ENCODE measurements at regions not wholly inside any gene's neighbourhood (a gene's known extent, or its start where the extent isn't known, plus 50 kb on each side); places are given as distances from the start of the nearest gene placed in this dataset.
"Not testable (repeated sequence)": the region's sequence is repeated elsewhere in the genome, so short reads cannot be mapped to it uniquely, and the experiment has no call there.

GRCh38 chr2:3899536-3900155 lies 196.3 kb downstream of the DCDC2C start:
- H3K27ac Mint-ChIP-seq (ENCODE audit: unreplicated experiment): no peak overlapping the region
- H3K4me3 Mint-ChIP-seq (ENCODE audit: unreplicated experiment): no peak overlapping the region
- H3K9me3 Mint-ChIP-seq (ENCODE audit: unreplicated experiment): peaks cover 6% of the 10 kb centered on the region
- H3K4me1 Mint-ChIP-seq (ENCODE audit: low read depth, unreplicated experiment): no peaks in the 10 kb centered on the region
- DNase-seq: no peak
- H3K36me3 Mint-ChIP-seq (ENCODE audit: unreplicated experiment): no peaks in the 10 kb centered on the region
- no peak for TF ChIP-seq CTCF (IDR thresholded peaks at IDR 0.05; ENCODE audit: partially characterized antibody, unreplicated experiment)
- H3K27me3 Mint-ChIP-seq (ENCODE audit: unreplicated experiment): no peaks in the 10 kb centered on the region

- peaks cover under 1% of the 10 kb centered on the region for H3K36me3 Mint-ChIP-seq (ENCODE audit: unreplicated experiment)
- DNase-seq: no peak
- H3K27me3 Mint-ChIP-seq (ENCODE audit: unreplicated experiment): no peaks in the 10 kb centered on the region
- no peak overlapping the region for H3K27ac Mint-ChIP-seq (ENCODE audit: unreplicated experiment)
- peaks cover 5% of the 10 kb centered on the region for H3K9me3 Mint-ChIP-seq (ENCODE audit: unreplicated experiment)
- H3K4me3 Mint-ChIP-seq (ENCODE audit: unreplicated experiment): no peak overlapping the region
- no peak for TF ChIP-seq CTCF (IDR thresholded peaks at IDR 0.05; ENCODE audit: partially characterized antibody, unreplicated experiment)
- no peaks in the 10 kb centered on the region for H3K4me1 Mint-ChIP-seq (ENCODE audit: low read depth, unreplicated experiment)
Observed at GRCh38 chr2:3902131-3902530, 198.8 kb downstream of the DCDC2C start.

- no peak for TF ChIP-seq CTCF (IDR thresholded peaks at IDR 0.05; ENCODE audit: partially characterized antibody, unreplicated experiment)
- no peaks in the 10 kb centered on the region for H3K27me3 Mint-ChIP-seq (ENCODE audit: unreplicated experiment)
- H3K9me3 Mint-ChIP-seq (ENCODE audit: unreplicated experiment): peaks cover 7% of the 10 kb centered on the region
Observed at GRCh38 chr2:3904061-3904460, 200.7 kb downstream of the DCDC2C start.

GRCh38 chr2:3908498-3908897 lies 205.1 kb downstream of the DCDC2C start:
- peak; percentile 34 for DNase-seq
- peaks cover 16% of the 10 kb centered on the region for H3K36me3 Mint-ChIP-seq (ENCODE audit: unreplicated experiment)
- H3K9me3 Mint-ChIP-seq (ENCODE audit: unreplicated experiment): not testable (repeated sequence)

More at GRCh38 chr2:3904061-3904460, 200.7 kb downstream of the DCDC2C start:
- no peaks in the 10 kb centered on the region for H3K4me1 Mint-ChIP-seq (ENCODE audit: low read depth, unreplicated experiment)
- no peak overlapping the region for H3K27ac Mint-ChIP-seq (ENCODE audit: unreplicated experiment)
- peaks cover 7% of the 10 kb centered on the region for H3K36me3 Mint-ChIP-seq (ENCODE audit: unreplicated experiment)
- no peak for DNase-seq
- H3K4me3 Mint-ChIP-seq (ENCODE audit: unreplicated experiment): no peak overlapping the region

GRCh38 chr2:3911882-3912455 lies 208.6 kb downstream of the DCDC2C start:
- Mint-ChIP-seq H3K9me3 (ENCODE audit: unreplicated experiment) (peaks cover 7% of the 10 kb centered on the region), H3K4me1 (ENCODE audit: low read depth, unreplicated experiment) (no peaks in the 10 kb centered on the region), H3K36me3 (ENCODE audit: unreplicated experiment) (peaks cover 16% of the 10 kb centered on the region), H3K27me3 (ENCODE audit: unreplicated experiment) (peaks cover 3% of the 10 kb centered on the region), H3K27ac (ENCODE audit: unreplicated experiment) (no peak overlapping the region), H3K4me3 (ENCODE audit: unreplicated experiment) (no peak overlapping the region)
- DNase-seq: no peak
- no peak for TF ChIP-seq CTCF (IDR thresholded peaks at IDR 0.05; ENCODE audit: partially characterized antibody, unreplicated experiment)

More at GRCh38 chr2:3908498-3908897, 205.1 kb downstream of the DCDC2C start:
- H3K27ac Mint-ChIP-seq (ENCODE audit: unreplicated experiment); H3K4me1 Mint-ChIP-seq (ENCODE audit: low read depth, unreplicated experiment); H3K27me3 Mint-ChIP-seq (ENCODE audit: unreplicated experiment); H3K4me3 Mint-ChIP-seq (ENCODE audit: unreplicated experiment): not testable (repeated sequence)
